Natural killer cell treated with Interleukin-12 subunit alpha and Interleukin-12 subunit beta and Interleukin-15 and Interleukin-18, amount 100 ng/mL, for 72 hours (primary cell): ENCODE measurements at regions not wholly inside any gene's neighbourhood (a gene's known extent, or its start where the extent isn't known, plus 50 kb on each side); places are given as distances from the start of the nearest gene placed in this dataset.

ENCODE experiments used
- ATAC-seq, 2 donors: fragments of 150-1000 bp; cut with Tn5 transposase in 1 of 2; sonication (Bioruptor Pico), chemical (Tn5 transposase) in 1 of 2; 2 replicates each; pipeline ENCODE4 v1.10.0; 2021
- DNase-seq: peaks from one replicate; pipeline ENCODE4 v3.0.0; 2022; ENCODE audit warnings: low spot score
- H3K27ac Mint-ChIP-seq, 2 donors: 1 replicate in 1 of 2; 2 replicates in 1 of 2; pipeline ENCODE4 v1.8.0; 2022; ENCODE audit warnings: mixed read lengths in 2 of 2, mild to moderate bottlenecking in 1 of 2, moderate library complexity in 1 of 2
- H3K27me3 Mint-ChIP-seq, 2 donors: 1 replicate in 1 of 2; 2 replicates in 1 of 2; pipeline ENCODE4 v1.8.0; 2022; ENCODE audit warnings: mixed read lengths in 2 of 2
- H3K36me3 Mint-ChIP-seq: one replicate; pipeline ENCODE4 v1.8.0; 2022; ENCODE audit warnings: mixed read lengths
- H3K4me1 Mint-ChIP-seq, 2 donors: 1 replicate in 1 of 2; 2 replicates in 1 of 2; pipeline ENCODE4 v1.8.0; 2022; ENCODE audit warnings: low read depth in 2 of 2, mixed read lengths in 2 of 2, mild to moderate bottlenecking in 1 of 2
- H3K4me3 Mint-ChIP-seq: one replicate; pipeline ENCODE4 v1.8.0; 2022; ENCODE audit warnings: mixed read lengths
- H3K9me3 Mint-ChIP-seq: 2 replicates; pipeline ENCODE4 v1.8.0; 2022; ENCODE audit warnings: mixed read lengths

- H3K27me3 Mint-ChIP-seq: peaks cover 0 to 3% of the 10 kb centered on the region in 2 donors
- H3K9me3 Mint-ChIP-seq: no peaks in the 10 kb centered on the region
- no peaks in the 10 kb centered on the region for H3K36me3 Mint-ChIP-seq
- no peak overlapping the region for H3K4me3 Mint-ChIP-seq
- ATAC-seq (no peak), DNase-seq (no peak)
- no peaks in the 10 kb centered on the region for H3K4me1 Mint-ChIP-seq
- no peak overlapping the region for H3K27ac Mint-ChIP-seq
Measured at GRCh38 chr5:68953231-68953874, 140.5 kb upstream of the SLC30A5 start.

DNA sequence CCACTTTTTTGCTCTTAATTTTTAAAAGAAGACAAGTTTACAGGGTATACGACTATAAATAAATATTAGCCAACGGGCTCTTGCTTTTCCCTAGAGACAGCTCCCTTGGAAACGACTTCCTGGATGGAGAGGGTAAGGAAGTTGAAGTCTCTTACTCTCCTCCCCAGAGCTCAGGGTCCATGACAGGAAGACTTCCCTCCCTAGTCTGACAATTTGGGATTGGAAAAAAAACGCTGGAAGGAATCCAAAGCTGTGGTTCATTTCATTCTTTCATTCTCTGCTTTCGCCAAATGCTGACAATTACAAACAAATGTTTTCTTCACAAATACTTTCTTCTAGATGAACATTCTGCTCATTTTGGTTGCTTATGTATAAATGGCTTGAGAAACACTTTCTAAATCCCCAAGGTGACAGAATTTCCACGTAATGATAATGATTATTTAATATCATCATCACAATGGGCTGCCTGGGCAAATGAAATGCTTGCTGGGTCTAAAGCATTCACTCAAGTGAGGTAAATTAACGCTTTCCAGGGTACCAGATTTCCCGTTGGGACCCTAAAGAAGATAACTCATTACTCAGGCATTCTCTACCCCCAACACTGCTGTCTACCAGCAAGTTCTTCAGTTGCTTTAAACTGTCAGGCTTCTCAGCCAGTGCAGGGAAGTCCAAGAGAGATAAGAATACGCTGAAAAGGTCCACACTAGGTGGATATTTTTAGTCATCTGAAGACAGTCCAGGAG lies 139.8 kb upstream of the SLC30A5 start:
- no peak overlapping the region for H3K4me3 Mint-ChIP-seq
- H3K27me3 Mint-ChIP-seq: no peaks in the 10 kb centered on the region
- no peak for ATAC-seq
- H3K36me3 Mint-ChIP-seq: no peaks in the 10 kb centered on the region
- no peaks in the 10 kb centered on the region for H3K4me1 Mint-ChIP-seq
- no peaks in the 10 kb centered on the region for H3K9me3 Mint-ChIP-seq
- no peak for DNase-seq
- H3K27ac Mint-ChIP-seq: no peak overlapping the region

GRCh38 chr5:68954618-68954910 lies 139.2 kb upstream of the SLC30A5 start:
- DNase-seq: no peak
- ATAC-seq: no peak
- H3K4me3 Mint-ChIP-seq: no peak overlapping the region
- no peaks in the 10 kb centered on the region for H3K4me1 Mint-ChIP-seq
- H3K27me3 Mint-ChIP-seq: no peaks in the 10 kb centered on the region
- no peak overlapping the region for H3K27ac Mint-ChIP-seq
- H3K9me3 Mint-ChIP-seq: no peaks in the 10 kb centered on the region
- H3K36me3 Mint-ChIP-seq: no peaks in the 10 kb centered on the region

GRCh38 chr5:68957591-68957990 lies 136.2 kb upstream of the SLC30A5 start:
- H3K9me3 Mint-ChIP-seq: no peaks in the 10 kb centered on the region
- ATAC-seq (peak in 1 of 2 donors; percentile 53), DNase-seq (no peak)
- no peaks in the 10 kb centered on the region for H3K36me3 Mint-ChIP-seq
- no peak overlapping the region for H3K27ac Mint-ChIP-seq
- H3K4me3 Mint-ChIP-seq: no peak overlapping the region
- H3K4me1 Mint-ChIP-seq: no peaks in the 10 kb centered on the region
- H3K27me3 Mint-ChIP-seq: no peaks in the 10 kb centered on the region

DNA sequence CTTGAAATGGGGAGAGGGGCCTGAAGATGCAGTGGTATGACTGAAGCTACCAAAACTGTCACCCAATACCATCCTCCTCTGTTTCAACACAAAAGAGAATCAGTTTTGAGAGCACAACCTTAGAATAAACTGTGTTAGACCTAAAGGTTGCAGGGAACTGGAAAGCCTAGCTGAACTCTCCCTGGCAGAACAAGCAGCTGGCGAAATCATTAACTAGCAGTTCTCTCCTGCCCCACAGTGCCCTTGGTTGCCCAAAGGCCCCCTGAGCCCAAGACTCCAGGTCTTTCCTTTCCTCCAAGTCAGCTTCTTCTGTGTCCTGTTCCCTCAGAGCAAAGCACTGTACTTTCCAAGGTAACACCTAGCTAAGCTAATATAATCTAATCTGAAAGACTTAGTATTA lies 135.4 kb upstream of the SLC30A5 start:
- Mint-ChIP-seq H3K4me3 (no peak overlapping the region), H3K27me3 (no peaks in the 10 kb centered on the region), H3K27ac (no peak overlapping the region), H3K4me1 (no peaks in the 10 kb centered on the region), H3K36me3 (no peaks in the 10 kb centered on the region), H3K9me3 (no peaks in the 10 kb centered on the region)
- no peak for DNase-seq
- ATAC-seq: no peak

DNA sequence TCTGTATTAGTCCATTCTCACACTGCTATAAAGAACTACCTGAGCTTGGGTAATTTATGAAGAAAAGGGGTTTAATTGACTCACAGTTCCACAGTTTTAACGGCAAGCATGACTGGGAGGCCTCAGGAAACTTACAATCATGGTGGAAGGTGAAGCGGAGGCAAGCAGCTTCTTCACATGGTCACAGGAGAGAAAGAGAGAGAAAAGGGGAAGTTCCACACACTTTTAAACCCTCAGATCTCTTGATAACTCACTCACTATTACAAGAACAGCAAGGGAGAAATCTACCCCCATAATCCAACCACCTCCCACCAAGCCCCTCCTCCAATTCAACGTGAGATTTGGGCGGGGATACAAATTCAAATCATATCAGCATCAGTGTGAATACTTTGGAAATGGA lies 133.4 kb upstream of the SLC30A5 start:
- H3K4me1 Mint-ChIP-seq: no peaks in the 10 kb centered on the region
- ATAC-seq: no peak

GRCh38 chr5:68960961-68961360 lies 132.9 kb upstream of the SLC30A5 start:
- no peak for DNase-seq
- H3K36me3 Mint-ChIP-seq: no peaks in the 10 kb centered on the region

More for the DNA sequence above, 133.4 kb upstream of the SLC30A5 start:
- no peak overlapping the region for H3K4me3 Mint-ChIP-seq
- no peaks in the 10 kb centered on the region for H3K9me3 Mint-ChIP-seq
- no peak for DNase-seq
- H3K36me3 Mint-ChIP-seq: no peaks in the 10 kb centered on the region
- no peaks in the 10 kb centered on the region for H3K27me3 Mint-ChIP-seq
- no peak overlapping the region for H3K27ac Mint-ChIP-seq

DNA sequence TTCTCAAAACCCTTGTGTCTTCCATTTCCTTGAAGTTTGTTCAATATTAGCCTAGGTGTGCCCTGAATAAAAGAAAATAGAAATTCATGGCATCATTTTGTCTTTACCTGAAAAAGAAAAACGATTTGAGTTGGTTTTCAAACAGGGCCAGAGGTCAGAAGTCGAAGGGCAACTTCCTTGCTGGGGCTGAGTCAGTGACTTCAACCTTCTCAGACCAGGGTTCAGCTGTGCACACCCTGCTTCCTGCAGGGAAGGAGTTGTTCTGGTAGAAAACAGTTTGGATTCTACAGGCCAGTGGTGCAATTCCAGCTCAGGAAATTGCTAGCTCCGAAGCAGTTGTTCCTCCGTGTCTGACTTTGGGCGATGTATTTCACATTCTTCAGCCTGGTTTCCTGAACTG lies 132.1 kb upstream of the SLC30A5 start:
- Mint-ChIP-seq H3K4me3 (no peak overlapping the region), H3K27ac (no peak overlapping the region), H3K27me3 (no peaks in the 10 kb centered on the region), H3K36me3 (no peaks in the 10 kb centered on the region), H3K4me1 (no peaks in the 10 kb centered on the region), H3K9me3 (no peaks in the 10 kb centered on the region)
- DNase-seq: no peak
- no peak for ATAC-seq

More at GRCh38 chr5:68960961-68961360, 132.9 kb upstream of the SLC30A5 start:
- no peak overlapping the region for H3K4me3 Mint-ChIP-seq
- no peaks in the 10 kb centered on the region for H3K4me1 Mint-ChIP-seq
- H3K9me3 Mint-ChIP-seq: no peaks in the 10 kb centered on the region
- H3K27me3 Mint-ChIP-seq: no peaks in the 10 kb centered on the region
- H3K27ac Mint-ChIP-seq: no peak overlapping the region
- ATAC-seq: no peak

- DNase-seq (no peak), ATAC-seq (no peak)
- no peak overlapping the region for H3K4me3 Mint-ChIP-seq
- no peaks in the 10 kb centered on the region for H3K36me3 Mint-ChIP-seq
- H3K9me3 Mint-ChIP-seq: no peaks in the 10 kb centered on the region
- no peak overlapping the region for H3K27ac Mint-ChIP-seq
- no peaks in the 10 kb centered on the region for H3K4me1 Mint-ChIP-seq
- H3K27me3 Mint-ChIP-seq: peaks cover 0 to 1% of the 10 kb centered on the region in 2 donors
Measured at GRCh38 chr5:68962757-68963484, 130.9 kb upstream of the SLC30A5 start.

DNA sequence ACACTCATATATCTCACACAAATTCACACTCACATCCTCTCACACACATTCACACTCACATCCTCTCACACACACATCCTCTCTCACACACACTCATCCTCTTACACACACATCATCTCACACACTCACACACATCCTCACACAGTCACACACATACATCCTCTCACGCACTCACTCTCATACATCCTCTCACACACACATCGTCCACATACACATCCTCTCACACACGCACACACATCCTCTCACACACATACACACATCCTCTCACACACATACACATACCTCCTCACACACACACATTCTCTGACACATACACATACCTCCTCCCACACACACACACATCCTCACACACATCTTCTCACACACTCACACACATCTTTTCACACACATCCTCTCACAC lies 129.1 kb upstream of the SLC30A5 start:
- no peak for DNase-seq
- no peak for ATAC-seq
- no peaks in the 10 kb centered on the region for H3K36me3 Mint-ChIP-seq
- H3K4me3 Mint-ChIP-seq: no peak overlapping the region
- peaks cover 2 to 6% of the 10 kb centered on the region in 2 donors for H3K27me3 Mint-ChIP-seq
- no peaks in the 10 kb centered on the region for H3K9me3 Mint-ChIP-seq
- H3K4me1 Mint-ChIP-seq: no peaks in the 10 kb centered on the region
- H3K27ac Mint-ChIP-seq: no peak overlapping the region

GRCh38 chr5:68965926-68966325 lies 127.9 kb upstream of the SLC30A5 start:
- no peaks in the 10 kb centered on the region for H3K9me3 Mint-ChIP-seq

GRCh38 chr5:68966596-68966995 lies 127.2 kb upstream of the SLC30A5 start:
- ATAC-seq (no peak), DNase-seq (no peak)
- Mint-ChIP-seq H3K27me3 (peaks cover 12 to 25% of the 10 kb centered on the region in 2 donors), H3K27ac (no peak overlapping the region), H3K36me3 (no peaks in the 10 kb centered on the region), H3K4me1 (no peaks in the 10 kb centered on the region), H3K9me3 (no peaks in the 10 kb centered on the region), H3K4me3 (no peak overlapping the region)

More at GRCh38 chr5:68965926-68966325, 127.9 kb upstream of the SLC30A5 start:
- Mint-ChIP-seq H3K4me3 (no peak overlapping the region), H3K27me3 (peaks cover 11 to 18% of the 10 kb centered on the region in 2 donors), H3K27ac (no peak overlapping the region), H3K4me1 (no peaks in the 10 kb centered on the region), H3K36me3 (no peaks in the 10 kb centered on the region)
- DNase-seq (no peak), ATAC-seq (no peak)

DNA sequence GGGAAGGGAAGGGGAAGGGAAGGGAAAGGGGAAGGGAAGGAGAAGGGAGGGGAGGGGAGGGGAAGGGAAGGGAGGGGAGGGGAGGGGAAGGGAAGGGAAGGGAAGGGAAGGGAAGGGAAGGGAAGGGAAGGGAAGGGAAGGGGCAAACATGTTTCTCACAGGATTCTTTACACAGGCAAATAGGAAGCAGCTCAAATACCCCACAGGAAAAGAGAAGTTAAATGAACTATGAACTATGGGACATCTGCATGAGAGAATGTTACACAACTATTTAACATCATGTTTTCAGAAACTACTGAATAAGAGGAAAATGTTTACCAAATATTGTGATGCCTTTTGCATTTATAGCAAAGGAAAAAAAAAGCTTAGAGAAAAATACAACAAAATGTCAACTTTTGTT lies 125.4 kb upstream of the SLC30A5 start:
- ATAC-seq: no peak
- H3K36me3 Mint-ChIP-seq: no peaks in the 10 kb centered on the region

DNA sequence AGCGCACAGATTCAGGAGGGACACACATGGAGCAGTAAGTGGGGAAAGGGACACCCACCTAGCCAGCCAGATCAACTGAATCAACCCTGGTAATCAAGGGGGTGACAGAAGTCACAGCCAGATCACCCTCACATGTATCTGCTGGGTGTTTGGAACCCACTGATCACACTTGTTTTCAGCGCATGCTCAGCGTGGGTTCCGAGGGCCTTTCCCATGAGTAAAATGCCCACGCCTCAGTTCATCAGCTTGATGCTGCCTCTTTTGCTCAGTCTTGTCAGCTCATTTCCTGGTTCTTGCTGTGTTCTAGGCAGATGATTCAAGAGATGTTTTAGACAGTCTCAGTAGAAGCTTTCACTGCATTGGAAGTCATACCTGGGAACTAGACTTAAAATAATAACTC lies 123.2 kb upstream of the SLC30A5 start:
- Mint-ChIP-seq H3K4me1 (no peaks in the 10 kb centered on the region), H3K27ac (no peak overlapping the region)

More for the DNA sequence above, 125.4 kb upstream of the SLC30A5 start:
- Mint-ChIP-seq H3K27ac (no peak overlapping the region), H3K27me3 (peaks cover 20 to 26% of the 10 kb centered on the region in 2 donors), H3K4me1 (no peaks in the 10 kb centered on the region), H3K4me3 (no peak overlapping the region), H3K9me3 (no peaks in the 10 kb centered on the region)
- DNase-seq: no peak

More for the DNA sequence above, 123.2 kb upstream of the SLC30A5 start:
- Mint-ChIP-seq H3K36me3 (peaks cover 3% of the 10 kb centered on the region), H3K4me3 (no peak overlapping the region), H3K27me3 (peaks cover 22 to 30% of the 10 kb centered on the region in 2 donors), H3K9me3 (peaks cover 1% of the 10 kb centered on the region)
- DNase-seq: no peak
- ATAC-seq: no peak
